Muscle of arm (tissue), 1 donor: ENCODE measurements at regions not wholly inside any gene's neighbourhood (a gene's known extent, or its start where the extent isn't known, plus 50 kb on each side); places are given as distances from the start of the nearest gene placed in this dataset.
A peak's percentile ranks its signal among the peaks of the same experiment; 100 is the strongest.

Experiments
- DNase-seq: peaks from one replicate; pipeline ENCODE4 v3.0.0-alpha.2; 2013

DNA sequence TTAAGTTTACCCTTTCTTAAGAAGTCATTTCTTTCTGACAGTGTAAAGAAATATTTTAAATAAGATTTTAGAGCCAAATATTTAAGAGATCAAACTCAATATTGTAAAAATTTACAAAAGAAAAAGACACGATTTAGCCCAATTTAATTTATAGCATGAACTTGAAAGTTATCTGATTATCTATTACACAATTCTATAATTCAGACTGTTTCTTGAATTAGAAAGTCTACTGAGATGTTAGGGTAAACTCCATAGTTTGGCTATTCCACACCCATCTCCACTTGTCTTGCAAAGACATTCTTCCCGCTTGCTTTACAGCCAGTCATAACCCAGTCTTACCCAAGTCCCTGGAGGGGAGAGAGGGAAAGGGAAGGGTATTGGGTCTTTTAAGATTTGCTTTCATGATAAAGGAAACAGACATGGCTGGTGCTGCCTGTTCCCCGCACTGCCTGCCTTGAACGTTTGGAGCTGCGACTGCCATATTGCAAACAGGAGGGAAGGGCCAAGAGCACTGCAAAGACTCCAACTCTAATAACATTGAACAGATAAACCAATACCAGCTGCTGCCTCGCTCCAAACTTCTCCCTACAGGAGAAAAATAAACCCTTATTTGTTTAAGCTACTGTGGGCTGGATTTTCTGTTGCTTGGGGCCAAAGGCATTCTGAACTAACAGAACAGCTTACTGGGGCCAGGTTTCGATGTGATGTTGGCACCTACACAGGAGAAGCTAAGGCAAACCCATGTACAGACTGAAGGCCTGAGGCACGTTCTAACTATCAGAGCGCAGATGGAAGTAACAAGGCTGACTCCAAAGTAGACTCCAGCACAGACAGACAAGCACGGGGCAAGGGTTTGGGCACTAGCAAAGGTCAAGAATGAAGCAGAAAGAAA is 552.3 kb upstream of the JARID2 start:
- no peak for DNase-seq

DNA sequence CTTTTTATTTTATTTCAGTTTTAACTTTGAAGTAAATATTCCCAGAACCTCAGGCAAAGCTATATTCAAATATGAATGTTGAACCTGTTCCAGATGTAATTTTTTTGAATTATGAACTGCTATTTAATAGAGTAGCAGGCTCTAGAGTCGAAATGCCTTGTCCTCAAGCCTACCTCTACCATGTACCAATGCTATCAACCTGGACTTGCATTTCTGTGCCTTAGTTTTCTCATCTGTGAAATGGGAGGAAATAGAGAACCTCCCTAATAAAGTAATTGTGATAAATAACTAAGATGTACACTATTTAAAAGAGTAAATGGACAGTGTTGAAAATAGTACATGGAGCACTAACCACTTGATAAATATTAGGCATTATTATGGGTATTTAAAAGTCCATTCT is 551.6 kb upstream of the JARID2 start:
- no peak for DNase-seq

DNA sequence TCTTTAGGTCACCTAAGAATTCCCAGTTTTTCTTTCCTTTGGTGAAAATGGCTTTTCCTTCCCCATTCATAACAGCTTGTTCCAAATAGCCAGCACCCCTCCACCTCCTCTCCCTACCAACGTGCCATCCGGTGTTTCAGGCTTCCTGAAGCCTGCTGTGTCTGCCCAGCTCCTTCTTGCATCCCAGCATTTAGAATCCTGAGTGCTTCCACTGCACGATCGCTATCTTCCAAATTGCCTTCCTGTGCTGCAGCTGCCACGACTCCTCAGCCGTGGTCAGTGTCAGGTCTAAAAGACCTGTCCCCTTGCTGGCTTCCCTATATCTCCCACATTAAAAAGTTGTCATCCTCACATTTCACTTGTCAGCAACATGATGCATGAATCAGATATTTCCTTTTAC is 550.3 kb upstream of the JARID2 start:
- DNase-seq: no peak

DNA sequence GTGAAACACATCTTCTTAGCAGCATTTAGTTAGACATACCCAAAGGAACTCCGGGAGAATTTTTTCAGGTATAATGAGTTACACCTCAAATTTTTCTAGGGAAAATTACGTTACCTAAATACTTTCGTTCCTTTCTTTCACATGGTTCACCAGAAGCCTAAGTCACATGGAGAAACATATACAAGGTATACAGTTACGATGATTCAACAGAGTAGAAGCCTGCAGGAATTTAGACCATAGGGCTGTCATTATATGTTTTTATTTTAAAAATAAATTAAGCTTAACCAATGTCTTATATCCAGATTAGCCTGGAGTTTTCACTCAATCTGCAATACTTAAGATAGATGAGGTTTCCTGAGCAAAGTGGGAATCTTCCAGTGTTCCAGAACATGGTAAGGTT is 549.5 kb upstream of the JARID2 start:
- no peak for DNase-seq

DNA sequence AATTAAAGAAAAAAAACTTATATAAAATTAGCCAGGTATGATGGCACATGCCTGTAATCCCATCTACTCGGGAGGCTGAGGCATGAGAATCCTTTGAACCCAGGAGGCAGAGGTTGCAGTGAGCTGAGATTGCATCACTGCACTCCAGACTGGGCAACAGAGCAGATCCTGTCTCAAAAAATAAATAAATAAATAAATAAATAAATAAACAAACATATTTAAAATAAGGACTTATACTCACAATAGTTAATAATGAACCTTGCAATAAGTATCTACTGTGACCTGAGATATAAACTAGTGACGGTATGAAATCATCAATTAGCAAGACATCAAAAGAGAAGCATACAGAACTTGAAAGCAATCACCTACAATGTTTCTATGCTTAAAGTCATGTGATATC is 548.4 kb upstream of the JARID2 start:
- DNase-seq: no peak

DNA sequence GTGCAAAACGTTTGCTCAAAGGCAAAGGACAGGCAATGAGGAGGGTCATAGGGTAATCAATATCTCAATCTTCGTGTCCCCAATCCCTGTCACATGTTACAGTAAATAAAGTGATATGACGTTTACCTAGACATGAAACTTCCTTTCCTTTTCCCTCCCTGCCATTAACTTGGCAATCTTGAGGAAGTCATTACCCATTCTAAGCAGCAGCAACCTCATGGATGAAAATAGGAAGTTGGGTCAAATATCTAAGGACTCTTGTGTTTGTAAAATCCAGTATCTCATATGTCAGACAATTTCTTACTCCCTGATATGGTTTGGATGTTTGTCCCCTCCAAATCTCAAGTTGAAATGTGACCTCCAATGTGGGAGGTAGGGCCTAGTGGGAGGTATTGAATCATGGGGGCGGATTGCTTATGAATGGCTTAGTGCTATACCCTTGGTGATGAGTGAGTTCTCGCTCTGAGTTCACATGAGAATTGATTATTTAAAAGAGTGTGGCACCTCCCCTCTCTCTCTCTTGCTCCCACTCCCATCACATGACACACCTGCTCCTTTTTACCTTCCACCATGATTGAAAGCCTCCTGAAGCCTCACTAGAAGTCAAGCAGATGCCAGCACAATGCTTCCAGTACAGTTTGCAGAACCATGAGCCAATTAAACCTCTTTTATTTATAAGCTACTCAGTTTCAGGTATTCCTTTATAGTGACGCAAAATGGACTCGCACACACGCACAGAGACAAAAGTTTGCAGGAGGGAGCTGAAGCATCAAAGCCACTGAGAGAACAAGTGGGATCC is 545.9 kb upstream of the JARID2 start:
- no peak for DNase-seq

DNA sequence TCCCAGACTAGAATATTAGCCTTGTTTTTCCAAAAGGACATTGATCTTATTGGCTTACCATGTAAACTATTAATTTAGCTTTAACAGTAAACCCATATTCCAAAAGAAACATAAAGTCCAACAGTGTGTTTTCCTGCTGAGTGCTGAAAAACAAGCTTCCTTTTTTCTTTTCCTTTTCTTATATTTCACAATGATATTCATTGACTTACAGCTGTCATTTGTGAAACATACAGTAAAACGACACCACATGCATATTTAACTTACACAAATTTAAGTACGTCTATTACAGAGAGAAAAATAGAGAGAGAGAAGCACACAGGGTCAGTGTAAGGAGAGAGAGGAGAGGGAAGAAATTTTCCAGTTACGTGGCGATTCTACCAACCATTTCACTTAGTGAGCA is 543.9 kb upstream of the JARID2 start:
- DNase-seq: no peak

DNA sequence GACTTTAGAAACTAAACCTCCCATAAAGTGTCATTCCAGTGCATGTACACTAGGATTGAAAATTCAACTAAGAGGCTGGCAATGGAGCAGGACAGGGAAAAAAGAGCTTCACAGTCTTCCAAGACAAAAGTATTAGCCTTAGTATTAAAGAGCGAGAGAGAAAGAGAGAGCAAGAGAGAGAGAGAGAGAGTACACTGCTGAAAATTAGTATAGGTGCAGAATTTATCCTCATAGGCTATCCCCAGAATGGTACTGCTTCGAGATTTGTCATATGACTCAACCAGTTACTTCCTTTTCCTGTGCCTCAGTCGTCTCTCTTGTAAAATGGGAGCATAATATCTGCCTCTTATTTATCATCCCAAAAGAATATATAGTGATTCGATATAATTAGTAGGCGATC is 543.2 kb upstream of the JARID2 start:
- no peak for DNase-seq

DNA sequence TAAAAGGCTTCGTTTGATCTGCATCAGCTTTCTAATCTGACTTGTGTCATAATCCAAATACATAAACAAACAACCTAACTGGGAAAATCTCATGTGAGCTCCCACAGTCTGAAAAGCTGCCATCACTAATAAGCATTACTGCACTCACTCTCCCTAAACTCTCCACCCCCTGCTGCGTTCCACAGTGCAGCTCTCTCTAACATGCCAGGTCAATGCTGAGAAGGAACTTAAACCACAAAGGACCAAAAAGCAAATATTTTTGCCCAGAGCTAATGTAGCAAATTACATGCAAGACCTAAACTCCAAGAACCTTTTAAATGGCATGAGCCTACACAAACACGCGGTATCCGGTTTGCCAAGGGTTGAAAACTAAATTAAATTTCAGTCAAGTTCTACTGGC is 542.3 kb upstream of the JARID2 start:
- DNase-seq: no peak

DNA sequence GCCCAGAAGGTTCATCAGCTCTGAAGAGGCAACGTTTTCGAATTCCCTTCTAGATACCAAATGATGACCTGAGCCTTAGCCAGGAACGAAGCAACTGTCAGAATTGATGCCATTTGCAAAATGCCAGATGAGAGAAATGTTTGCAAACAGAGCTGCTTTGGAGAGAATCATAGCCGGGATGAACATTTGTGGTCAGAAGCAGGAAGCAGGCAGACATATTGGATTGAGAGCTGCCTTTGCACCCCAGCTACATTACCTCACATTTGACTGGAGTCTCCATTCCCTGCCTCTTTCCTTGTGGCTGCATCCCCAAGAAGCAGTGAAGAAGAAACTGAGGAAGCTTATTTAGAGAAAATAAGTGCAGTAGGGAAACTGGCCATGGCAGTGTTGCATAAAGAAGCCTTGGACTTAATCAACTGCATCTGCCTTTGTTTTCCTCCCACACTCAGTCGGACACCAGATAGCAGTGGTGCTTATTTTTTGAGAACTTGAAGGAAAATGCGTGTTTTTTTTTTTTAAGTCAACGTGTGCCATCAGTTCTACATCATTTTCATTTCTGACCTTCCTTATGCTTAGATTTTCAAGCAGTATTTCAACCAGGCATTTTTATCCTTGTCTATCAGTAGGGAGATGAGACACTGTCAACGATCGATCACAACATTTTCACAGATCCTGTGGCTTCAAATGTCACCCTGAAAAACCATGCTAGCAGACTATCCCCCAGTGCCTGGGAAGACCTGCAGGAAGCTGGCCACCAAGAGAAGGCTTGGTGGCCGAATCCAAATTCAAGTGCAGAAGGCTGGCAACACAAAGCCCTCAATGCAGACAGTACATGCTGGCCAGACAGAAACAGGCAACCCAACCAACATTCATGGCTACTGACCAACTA is 541.2 kb upstream of the JARID2 start:
- no peak for DNase-seq

DNA sequence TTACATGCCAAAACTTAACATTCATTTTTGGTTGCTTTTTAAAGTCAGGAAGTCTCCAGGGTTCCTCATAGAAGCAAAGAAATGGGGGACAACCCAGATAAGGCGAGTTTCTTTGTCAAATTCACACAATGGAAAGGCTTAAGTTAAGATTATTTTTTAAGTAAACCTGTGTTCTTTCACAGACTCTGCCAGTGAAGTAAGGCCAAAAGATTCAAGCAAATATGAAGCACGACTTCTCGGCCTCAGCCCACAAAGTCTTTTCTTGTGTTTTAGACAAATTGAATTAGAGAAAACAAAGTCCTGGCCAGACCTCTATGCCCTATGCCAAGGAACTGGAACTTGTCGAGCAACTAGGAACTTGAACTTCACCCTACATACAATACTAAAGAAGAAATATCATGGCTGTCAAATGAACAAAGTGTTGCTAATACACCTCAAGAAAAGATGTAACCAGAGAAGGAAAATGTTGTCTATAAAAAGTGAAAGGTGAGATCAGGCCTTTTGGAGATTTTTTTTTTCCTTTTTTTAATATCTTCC is 540.0 kb upstream of the JARID2 start:
- no peak for DNase-seq

DNA sequence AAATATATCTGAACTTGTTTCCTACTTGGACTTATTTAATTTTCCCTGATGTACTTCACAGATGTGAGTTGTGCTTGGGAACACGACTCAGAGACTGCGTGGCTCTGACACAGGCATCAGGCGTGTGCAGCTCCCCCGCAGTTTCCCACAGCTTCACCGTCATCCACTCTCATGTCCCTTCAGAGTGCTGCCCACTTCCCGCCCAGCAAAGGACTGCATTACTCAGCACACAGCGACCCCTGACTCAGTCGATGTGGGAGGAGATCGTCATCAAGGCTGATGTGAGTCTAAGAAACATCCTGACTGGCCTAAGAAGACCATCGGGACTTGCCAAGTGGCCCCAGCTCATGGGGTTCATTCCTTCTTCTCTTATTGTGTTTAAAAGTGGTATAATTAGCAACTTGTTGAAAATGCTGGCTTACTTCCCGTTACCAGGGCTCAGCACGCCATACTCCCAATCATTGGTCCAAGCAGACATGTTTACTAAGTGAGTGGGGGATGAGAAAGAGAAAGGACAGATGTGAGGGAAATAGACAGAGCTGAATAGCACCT is 539.4 kb upstream of the JARID2 start:
- peak; percentile 49 for DNase-seq

DNA sequence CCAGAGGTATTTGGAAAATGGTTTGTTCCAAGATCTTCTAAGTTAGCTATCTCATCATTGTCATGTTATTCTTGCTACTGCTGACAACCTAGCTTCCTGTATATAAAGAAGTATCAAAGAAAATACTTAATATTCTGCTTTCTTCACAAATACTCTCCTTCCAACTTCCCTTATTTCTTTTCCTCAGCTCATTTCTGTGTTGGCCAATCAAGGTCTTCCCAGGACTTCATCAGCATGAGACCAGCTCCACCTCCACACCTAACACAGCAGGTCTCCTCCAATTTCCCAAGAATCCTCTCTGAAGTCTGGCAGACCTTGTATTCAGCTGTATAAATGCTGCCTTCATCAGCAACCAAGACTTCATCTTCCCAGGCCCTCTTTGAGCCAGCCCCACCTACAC is 538.6 kb upstream of the JARID2 start:
- DNase-seq: no peak

DNA sequence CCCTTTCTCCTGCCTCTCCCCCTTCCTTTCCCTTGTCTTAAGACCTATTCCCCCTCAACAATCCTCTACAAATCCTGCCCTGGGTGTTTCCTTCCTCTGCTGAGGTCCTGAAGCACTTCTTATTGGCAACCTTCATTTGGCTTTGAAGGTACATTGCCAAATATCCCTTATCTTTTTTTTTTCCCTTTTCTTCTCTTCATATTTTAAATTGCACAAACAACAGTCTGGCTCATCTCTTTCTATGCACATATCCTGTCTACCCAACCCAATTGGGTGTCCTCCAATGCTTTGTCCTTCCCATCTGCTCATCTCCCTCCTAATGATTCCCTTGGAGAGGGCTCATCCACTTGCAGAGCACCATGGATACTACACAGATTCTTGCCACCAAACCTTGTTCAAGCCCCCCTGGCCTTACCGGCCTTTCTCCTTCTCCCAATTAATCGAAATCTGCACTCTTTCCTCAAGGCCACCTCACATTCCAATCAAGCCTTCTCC is 537.9 kb upstream of the JARID2 start:
- no peak for DNase-seq

DNA sequence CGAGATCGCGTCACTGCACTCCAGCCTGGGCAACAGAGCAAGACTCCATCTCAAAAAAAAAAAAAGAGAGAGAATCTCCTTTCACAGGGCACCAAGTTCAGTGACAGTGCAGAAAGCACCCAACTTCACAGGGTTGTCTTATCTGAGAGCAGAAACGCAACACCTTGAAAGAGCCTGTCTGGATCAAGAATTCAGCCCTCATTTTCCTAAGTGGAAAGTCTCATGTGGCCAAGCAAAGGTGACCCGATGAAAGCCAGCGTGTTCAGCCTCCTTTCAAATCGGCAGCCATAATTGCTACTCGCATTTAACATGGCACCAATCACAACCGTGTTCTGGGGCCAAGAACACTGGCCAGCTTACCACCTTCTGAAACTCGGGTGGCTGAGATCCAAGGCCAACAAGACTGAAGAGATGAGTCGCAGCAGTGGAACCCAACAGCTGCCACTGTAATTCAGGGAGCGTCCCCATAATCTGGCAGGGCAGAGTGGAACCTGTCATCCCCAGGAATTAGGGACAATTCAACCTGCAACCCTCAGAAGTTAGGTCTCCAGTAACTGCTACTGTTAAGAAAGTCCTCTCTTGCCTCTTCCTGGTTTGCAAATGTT is 536.7 kb upstream of the JARID2 start:
- no peak for DNase-seq

DNA sequence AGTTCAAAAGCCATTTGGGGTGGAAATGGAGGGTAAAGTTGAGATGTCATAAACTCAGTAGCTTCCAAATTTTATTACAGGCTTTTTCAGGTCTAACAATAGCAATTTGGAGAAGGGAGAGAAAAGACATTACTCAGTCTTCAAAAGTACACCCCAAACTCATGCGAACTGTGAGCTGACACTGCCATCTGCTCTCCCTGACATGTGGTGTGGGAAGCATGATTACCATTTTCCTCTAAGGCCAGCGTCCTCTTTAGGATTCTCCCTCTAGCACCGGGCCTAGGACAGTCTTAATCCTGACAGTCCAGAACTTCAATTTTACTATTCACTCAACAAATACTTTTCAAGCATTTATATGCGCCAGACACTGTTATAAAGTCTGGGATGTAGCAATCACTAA is 536.0 kb upstream of the JARID2 start:
- no peak for DNase-seq

DNA sequence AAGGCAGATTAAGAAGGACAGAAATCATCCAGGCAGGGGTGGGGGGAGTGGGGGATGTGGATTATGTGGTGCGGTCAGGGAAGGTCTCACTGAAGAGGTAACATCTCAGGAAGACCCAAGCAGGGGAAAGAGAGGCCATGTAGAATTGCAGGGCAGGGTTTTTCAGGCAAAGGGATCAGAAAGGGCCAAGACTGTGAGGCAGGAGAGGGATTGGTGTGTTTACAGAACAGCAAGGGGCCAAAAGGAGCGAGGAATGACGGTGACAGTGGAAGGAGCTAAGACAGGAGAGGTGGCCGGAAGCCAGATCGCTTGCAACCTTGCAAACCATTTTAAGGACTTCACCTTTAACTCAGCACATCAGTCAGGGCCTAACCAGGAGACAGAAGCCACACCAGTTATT is 535.4 kb upstream of the JARID2 start:
- DNase-seq: no peak

DNA sequence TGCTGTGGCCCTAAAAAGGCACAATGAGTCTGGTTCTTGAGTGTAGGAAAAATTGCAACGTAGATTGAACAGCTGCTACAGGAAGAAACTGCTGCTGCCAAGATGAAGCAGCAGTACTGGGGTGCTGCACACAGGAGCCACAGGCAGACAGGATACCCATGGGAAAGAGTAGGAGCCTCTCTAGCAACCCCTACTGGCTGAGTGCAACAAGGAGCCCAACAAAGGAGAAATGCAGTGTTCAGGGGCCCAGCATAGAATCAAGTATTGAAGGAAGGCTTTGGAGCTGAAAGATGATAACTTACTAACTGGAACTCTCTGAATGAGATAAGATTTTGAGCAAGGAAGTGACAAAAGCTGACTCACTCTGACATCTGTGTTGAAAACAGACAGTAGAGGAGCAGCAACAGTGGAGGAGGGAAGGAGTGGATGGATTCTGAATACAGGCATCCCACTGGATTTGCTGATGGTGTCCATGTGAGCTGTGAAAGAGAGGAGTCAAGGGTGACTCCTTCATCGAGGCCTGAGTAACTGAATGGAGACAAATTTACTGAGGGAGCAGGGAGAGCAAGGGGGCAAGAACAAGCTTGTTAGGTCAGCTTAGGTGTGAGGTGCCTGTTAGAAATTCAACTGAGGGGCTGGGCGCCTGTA is 534.7 kb upstream of the JARID2 start:
- no peak for DNase-seq

DNA sequence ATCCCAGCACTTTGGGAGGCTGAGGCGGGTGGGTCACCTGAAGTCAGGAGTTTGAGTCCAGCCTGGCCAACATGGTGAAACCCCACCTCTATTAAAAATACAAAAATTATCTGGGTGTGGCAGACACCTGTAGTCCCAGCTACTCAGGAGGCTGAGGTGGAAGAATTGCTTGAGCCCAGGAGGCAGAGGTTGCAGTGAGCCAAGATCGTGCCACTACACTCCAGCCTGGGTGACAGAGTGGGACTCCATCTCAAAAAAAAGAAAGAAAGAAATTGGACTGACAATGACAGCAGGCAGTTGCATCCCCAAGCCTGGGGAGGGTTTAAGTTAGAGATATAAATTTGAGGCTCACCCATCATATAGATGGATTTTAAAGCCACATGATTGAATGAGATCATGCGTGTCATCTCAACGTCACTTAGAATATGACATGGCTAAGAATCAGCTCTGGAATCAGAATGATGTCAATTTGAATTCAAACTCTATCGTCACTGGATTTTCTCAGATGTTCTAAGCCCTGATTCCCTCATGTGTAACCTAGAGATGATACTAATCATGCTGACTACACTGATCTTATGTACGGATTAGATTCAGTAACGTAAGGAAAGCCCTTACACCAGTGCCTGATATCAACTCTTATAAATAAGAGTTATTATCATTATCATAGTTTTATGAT is 534.0 kb upstream of the JARID2 start:
- no peak for DNase-seq
